Loucy (cell line): ENCODE measurements at regions not wholly inside any gene's neighbourhood (a gene's known extent, or its start where the extent isn't known, plus 50 kb on each side); places are given as distances from the start of the nearest gene placed in this dataset.

Experiments
- H2AFZ ChIP-seq: fragments of 200-600 bp; sonication (generic); 2 replicates; pipeline ENCODE4 v1.6.0; 2016; ENCODE audit warnings: antibody characterized with exemption, mild to moderate bottlenecking, low read length, moderate library complexity
- H3F3A ChIP-seq: fragments of 200-600 bp; 2 replicates; pipeline ENCODE4 v1.6.0; 2016; ENCODE audit warnings: antibody characterized with exemption, low read depth, mild to moderate bottlenecking
- H3K27me3 ChIP-seq: fragments of 200-600 bp; sonication (generic); 2 replicates; pipeline ENCODE4 v1.6.1; 2014; ENCODE audit warnings: low read length, mild to moderate bottlenecking; ENCODE audit not compliant: insufficient read depth, poor library complexity, severe bottlenecking
- H3K36me3 ChIP-seq: fragments of 200-600 bp; sonication (generic); 2 replicates; pipeline ENCODE4 v1.6.1; 2016; ENCODE audit warnings: low read length; ENCODE audit not compliant: insufficient read depth
- H3K4me1 ChIP-seq: fragments of 200-600 bp; sonication (generic); 2 replicates; pipeline ENCODE4 v1.5.1; 2014; ENCODE audit warnings: low read length, mild to moderate bottlenecking; ENCODE audit not compliant: insufficient read depth, poor library complexity, severe bottlenecking
- H3K4me2 ChIP-seq: fragments of 200-600 bp; sonication (generic); 2 replicates; pipeline ENCODE4 v1.6.0; 2014; ENCODE audit warnings: antibody characterized with exemption, low read length, low read depth, mild to moderate bottlenecking; ENCODE audit not compliant: poor library complexity, severe bottlenecking
- H3K4me3 ChIP-seq: fragments of 200-600 bp; sonication (generic); 2 replicates; pipeline ENCODE4 v1.5.1; 2014; ENCODE audit warnings: low read length, mild to moderate bottlenecking, mixed read lengths; ENCODE audit not compliant: poor library complexity, severe bottlenecking
- H3K79me2 ChIP-seq: fragments of 200-600 bp; sonication (generic); 2 replicates; pipeline ENCODE4 v1.6.1; 2014; ENCODE audit warnings: low read length; ENCODE audit not compliant: insufficient read depth
- H3K9ac ChIP-seq: fragments of 200-600 bp; sonication (generic); 2 replicates; pipeline ENCODE4 v1.6.0; 2014; ENCODE audit warnings: mild to moderate bottlenecking, low read depth, low read length, moderate library complexity; ENCODE audit not compliant: poor library complexity, severe bottlenecking
- H3K9me2 ChIP-seq: fragments of 200-600 bp; sonication (generic); replicated peaks from 2 replicates; pipeline ENCODE4 v1.6.1; 2016; ENCODE audit warnings: low read depth, low read length, mixed read lengths
- H3K9me3 ChIP-seq: fragments of 200-600 bp; sonication (generic); 2 replicates; pipeline ENCODE4 v1.6.1; 2014; ENCODE audit warnings: mild to moderate bottlenecking, antibody characterized with exemption, low read length, low read depth; ENCODE audit not compliant: insufficient read depth
- H4K20me1 ChIP-seq: fragments of 200-600 bp; sonication (generic); 2 replicates; pipeline ENCODE4 v1.6.0; 2014; ENCODE audit warnings: antibody characterized with exemption, low read length, mild to moderate bottlenecking; ENCODE audit not compliant: insufficient read depth, poor library complexity, severe bottlenecking
- EZH2phosphoT487 ChIP-seq: fragments of 200-600 bp; IDR thresholded peaks from 2 replicates; pipeline ENCODE4 v1.6.1; 2018; ENCODE audit warnings: antibody characterized with exemption, mild to moderate bottlenecking, moderate library complexity, borderline replicate concordance
- TF ChIP-seq, protein P1 (sequence below): fragments of 200-600 bp; sonication (generic); conservative IDR thresholded peaks from 2 replicates; pipeline ENCODE4 v1.5.1; 2014; ENCODE audit warnings: mild to moderate bottlenecking, antibody characterized with exemption, low read length

DNA sequence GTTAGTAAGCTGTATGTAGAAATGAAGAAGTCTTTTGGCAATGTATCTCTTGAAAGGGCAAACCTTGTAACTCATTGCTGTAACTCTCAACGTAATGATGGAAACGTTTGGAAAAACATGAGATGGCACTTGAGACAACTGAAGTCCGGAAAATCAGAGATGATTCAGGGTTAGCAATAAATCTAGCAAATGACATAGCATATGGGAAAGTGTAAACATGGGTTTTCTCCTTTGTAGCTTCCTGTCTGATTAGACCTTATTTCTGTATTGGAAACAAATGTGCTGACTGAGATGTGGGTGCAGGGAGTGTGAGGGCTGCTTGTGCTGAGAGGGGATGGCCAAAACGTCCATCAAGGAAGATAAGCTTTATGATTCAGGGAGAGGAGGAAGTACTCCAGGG lies 110.7 kb upstream of the FAM20A start:
- Histone ChIP-seq H4K20me1 (no peaks in the 10 kb centered on the region), H3K36me3 (no peaks in the 10 kb centered on the region), H3K4me3 (no peak overlapping the region), H3K79me2 (no peaks in the 10 kb centered on the region), H2AFZ (no peak overlapping the region), H3K4me1 (no peaks in the 10 kb centered on the region), H3F3A (no peaks in the 10 kb centered on the region), H3K27me3 (no peaks in the 10 kb centered on the region), H3K9me3 (no peaks in the 10 kb centered on the region), H3K9ac (no peak overlapping the region), H3K4me2 (no peak overlapping the region), H3K9me2 (0 out of 2 replicates have a peak, but pooled peaks cover 3% of the 10 kb centered on the region)
- TF ChIP-seq, protein P1, sequence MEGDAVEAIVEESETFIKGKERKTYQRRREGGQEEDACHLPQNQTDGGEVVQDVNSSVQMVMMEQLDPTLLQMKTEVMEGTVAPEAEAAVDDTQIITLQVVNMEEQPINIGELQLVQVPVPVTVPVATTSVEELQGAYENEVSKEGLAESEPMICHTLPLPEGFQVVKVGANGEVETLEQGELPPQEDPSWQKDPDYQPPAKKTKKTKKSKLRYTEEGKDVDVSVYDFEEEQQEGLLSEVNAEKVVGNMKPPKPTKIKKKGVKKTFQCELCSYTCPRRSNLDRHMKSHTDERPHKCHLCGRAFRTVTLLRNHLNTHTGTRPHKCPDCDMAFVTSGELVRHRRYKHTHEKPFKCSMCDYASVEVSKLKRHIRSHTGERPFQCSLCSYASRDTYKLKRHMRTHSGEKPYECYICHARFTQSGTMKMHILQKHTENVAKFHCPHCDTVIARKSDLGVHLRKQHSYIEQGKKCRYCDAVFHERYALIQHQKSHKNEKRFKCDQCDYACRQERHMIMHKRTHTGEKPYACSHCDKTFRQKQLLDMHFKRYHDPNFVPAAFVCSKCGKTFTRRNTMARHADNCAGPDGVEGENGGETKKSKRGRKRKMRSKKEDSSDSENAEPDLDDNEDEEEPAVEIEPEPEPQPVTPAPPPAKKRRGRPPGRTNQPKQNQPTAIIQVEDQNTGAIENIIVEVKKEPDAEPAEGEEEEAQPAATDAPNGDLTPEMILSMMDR = no peak
- no peak for TF ChIP-seq EZH2phosphoT487

DNA sequence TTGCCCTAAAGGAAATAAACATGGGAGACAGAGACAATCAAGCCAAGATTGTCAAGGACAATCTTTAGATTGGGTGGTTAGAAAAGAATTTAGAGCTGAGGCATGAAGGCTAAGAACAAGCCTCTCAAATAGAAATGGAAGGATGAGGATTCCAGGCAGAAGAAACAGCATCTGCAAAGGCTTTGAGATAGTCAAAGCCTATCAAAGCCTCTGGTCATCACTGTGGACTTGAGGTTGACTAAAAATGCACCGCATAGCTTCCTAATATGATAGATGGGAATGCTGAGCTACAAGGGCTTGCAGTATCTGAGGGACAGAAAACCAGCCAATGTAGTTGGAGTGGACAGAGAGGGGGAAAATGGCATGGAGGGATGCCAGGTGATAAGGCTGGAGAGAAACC lies 109.8 kb upstream of the FAM20A start:
- Histone ChIP-seq H3F3A (no peaks in the 10 kb centered on the region), H3K4me1 (no peaks in the 10 kb centered on the region), H3K4me3 (no peak overlapping the region), H3K9me2 (0 out of 2 replicates have a peak, but pooled peaks cover 3% of the 10 kb centered on the region), H3K4me2 (no peak overlapping the region), H3K27me3 (no peaks in the 10 kb centered on the region), H3K36me3 (no peaks in the 10 kb centered on the region), H3K79me2 (no peaks in the 10 kb centered on the region), H3K9me3 (no peaks in the 10 kb centered on the region), H2AFZ (no peak overlapping the region), H4K20me1 (no peaks in the 10 kb centered on the region), H3K9ac (no peak overlapping the region)
- TF ChIP-seq EZH2phosphoT487 = no peak
- TF ChIP-seq, protein P1 = no peak

DNA sequence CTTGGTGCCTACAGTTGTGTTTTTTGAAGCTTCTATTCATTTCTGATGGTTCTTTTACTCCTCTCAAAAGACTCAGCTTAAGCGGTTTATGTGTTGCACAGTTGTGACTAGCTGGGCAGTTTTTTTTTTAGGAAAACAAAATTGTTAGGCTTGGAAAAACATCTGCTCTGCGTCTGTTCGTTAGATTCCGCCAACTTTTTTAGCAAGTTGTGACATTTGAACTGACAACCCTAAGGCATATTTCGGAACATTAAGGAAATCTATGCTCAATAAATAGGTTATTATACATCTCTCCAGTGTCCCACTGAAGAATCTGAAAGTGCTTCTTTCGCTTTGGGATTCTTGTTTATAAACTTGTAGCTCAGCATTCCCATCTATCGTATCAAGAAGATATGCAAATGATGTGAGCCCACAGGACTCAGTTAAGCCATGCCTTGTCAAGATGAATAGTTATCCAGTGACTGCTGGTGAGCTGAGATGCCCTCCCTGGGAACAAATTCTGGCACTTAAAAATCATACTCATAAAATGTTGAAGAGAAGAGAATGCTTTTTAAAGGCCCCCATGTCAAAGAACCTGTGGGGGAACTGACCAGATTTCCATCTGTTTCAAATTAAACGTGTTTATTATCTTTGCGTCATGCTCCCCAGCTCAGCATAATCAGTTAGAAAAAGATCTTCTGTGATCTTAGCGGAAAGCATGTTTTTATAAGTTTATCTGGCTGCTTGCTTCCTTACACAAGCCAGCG lies 109.0 kb upstream of the FAM20A start:
- no peak overlapping the region for H2AFZ ChIP-seq
- no peaks in the 10 kb centered on the region for H4K20me1 ChIP-seq
- H3K4me2 ChIP-seq = no peak overlapping the region
- no peaks in the 10 kb centered on the region for H3K27me3 ChIP-seq
- no peaks in the 10 kb centered on the region for H3K36me3 ChIP-seq
- 0 out of 2 replicates have a peak, but pooled peaks cover 3% of the 10 kb centered on the region for H3K9me2 ChIP-seq
- no peaks in the 10 kb centered on the region for H3K79me2 ChIP-seq
- no peaks in the 10 kb centered on the region for H3F3A ChIP-seq
- no peak overlapping the region for H3K4me3 ChIP-seq
- TF ChIP-seq, protein P1 = no peak
- TF ChIP-seq EZH2phosphoT487 = no peak
- no peak overlapping the region for H3K9ac ChIP-seq
- H3K9me3 ChIP-seq = no peaks in the 10 kb centered on the region
- H3K4me1 ChIP-seq = no peaks in the 10 kb centered on the region
